ENCODE measurements at regions not wholly inside any gene's neighbourhood (a gene's known extent, or its start where the extent isn't known, plus 50 kb on each side); places are given as distances from the start of the nearest gene placed in this dataset.

DNA sequence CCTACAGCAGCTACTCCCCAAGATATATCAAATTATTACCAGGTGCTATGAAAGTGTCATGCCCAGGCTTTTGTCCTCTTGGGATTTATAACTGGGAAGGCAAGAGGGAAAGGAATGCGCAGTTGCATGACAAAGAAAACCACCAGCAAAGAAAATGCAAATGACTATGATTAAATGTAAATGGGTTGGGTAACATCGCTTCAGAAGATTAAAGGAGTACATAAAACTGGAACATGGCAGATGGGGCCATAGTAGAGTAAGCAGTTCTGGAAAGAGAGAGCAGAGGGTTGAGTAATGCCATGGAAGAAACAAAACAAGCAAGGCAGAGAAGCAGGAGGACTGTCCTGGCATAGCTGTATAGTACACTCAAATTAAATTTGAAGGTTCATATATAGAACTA is 493.1 kb downstream of the NOVA1 start:
- CTCF ChIA-PET: no interaction called here
- H3K27ac ChIP-seq (ENCODE audit: low read depth, low read length): no peak overlapping the region
- H3K4me3 ChIP-seq (replicated peaks in 1 of 2; ENCODE audit: low read depth in 1 of 2, low read length in 2 of 2): no peak overlapping the region
- no peaks in the 10 kb centered on the region for H4K20me1 ChIP-seq (ENCODE audit: insufficient read depth)
- ATAC-seq (no peak), DNase-seq (ENCODE audit: low read depth, low spot score) (no peak)
- no peaks in the 10 kb centered on the region for H3K79me2 ChIP-seq (ENCODE audit: insufficient read depth, low read length)
- POLR2A ChIA-PET: no interaction called here
- peaks cover 19 to 36% of the 10 kb centered on the region in 2 experiments; a peak in 2 of 4 replicates for H3K9me3 ChIP-seq (ENCODE audit: control insufficient read depth in 1 of 2, insufficient read depth in 1 of 2, low read depth in 1 of 2, low read length in 2 of 2)
- H3K9me2 ChIP-seq (ENCODE audit: insufficient read depth): no peaks in the 10 kb centered on the region
- no peak overlapping the region for H2AFZ ChIP-seq (ENCODE audit: low read depth, low read length, poor library complexity, severe bottlenecking)
- RAD21 ChIA-PET (ENCODE audit: low non-redundant PET in 1 of 2, low total read pairs in 2 of 2, uncharacterized antibody in 2 of 2, unreplicated experiment in 2 of 2): no interaction called here
- BruUV-seq (replicated peaks): no TSS peak
- no peaks in the 10 kb centered on the region for H3K4me1 ChIP-seq (ENCODE audit: control insufficient read depth in 1 of 2, insufficient read depth in 2 of 2, low read length in 2 of 2)
- intact Hi-C loops (cut with micrococcal nuclease): no loop called here
- no peak overlapping the region for H3K9ac ChIP-seq (ENCODE audit: low read length)
- no peaks in the 10 kb centered on the region for H3K27me3 ChIP-seq (ENCODE audit: insufficient read depth, low read length)
- H3K36me3 ChIP-seq (ENCODE audit: control insufficient read depth in 1 of 2, insufficient read depth in 2 of 2, low read length in 2 of 2): no peaks in the 10 kb centered on the region; a peak in 1 of 4 replicates
- no peak overlapping the region for H3K4me2 ChIP-seq (ENCODE audit: low read length)
- TF ChIP-seq CTCF (IDR thresholded peaks at IDR 0.05 in 2 of 3, conservative IDR thresholded peaks at IDR 0.05 in 1 of 3; ENCODE audit: borderline replicate concordance in 1 of 3, insufficient read depth in 1 of 3, low read depth in 2 of 3, low read length in 2 of 3): no peak
- no peak for TF ChIP-seq TCF7L2 (IDR thresholded peaks at IDR 0.05; ENCODE audit: borderline replicate concordance, extremely low read depth, insufficient read depth, insufficient read length)
- TF ChIP-seq RAD21 (IDR thresholded peaks at IDR 0.05; ENCODE audit: low read depth): no peak
- TF ChIP-seq SIN3A (IDR thresholded peaks at IDR 0.05; ENCODE audit: low read depth): no peak
- TF ChIP-seq SP1 (IDR thresholded peaks at IDR 0.05; ENCODE audit: low read depth): no peak
- TF ChIP-seq EZH2 (IDR thresholded peaks at IDR 0.05): no peak
- TF ChIP-seq, protein P1, sequence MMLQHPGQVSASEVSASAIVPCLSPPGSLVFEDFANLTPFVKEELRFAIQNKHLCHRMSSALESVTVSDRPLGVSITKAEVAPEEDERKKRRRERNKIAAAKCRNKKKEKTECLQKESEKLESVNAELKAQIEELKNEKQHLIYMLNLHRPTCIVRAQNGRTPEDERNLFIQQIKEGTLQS (IDR thresholded peaks at IDR 0.05): no peak
- no peak for TF ChIP-seq ZFX (IDR thresholded peaks at IDR 0.05)

GRCh38 chr14:26097852-26098251 is 500.0 kb downstream of the NOVA1 start:
- intact Hi-C loops (cut with micrococcal nuclease): no loop called here
- no peaks in the 10 kb centered on the region for H3K4me1 ChIP-seq (ENCODE audit: control insufficient read depth in 1 of 2, insufficient read depth in 2 of 2, low read length in 2 of 2)
- ATAC-seq (no peak), DNase-seq (ENCODE audit: low read depth, low spot score) (no peak)
- no peak overlapping the region for H2AFZ ChIP-seq (ENCODE audit: low read depth, low read length, poor library complexity, severe bottlenecking)
- CTCF ChIA-PET: no interaction called here
- no peaks in the 10 kb centered on the region for H4K20me1 ChIP-seq (ENCODE audit: insufficient read depth)
- POLR2A ChIA-PET: no interaction called here
- RAD21 ChIA-PET (ENCODE audit: low non-redundant PET in 1 of 2, low total read pairs in 2 of 2, uncharacterized antibody in 2 of 2, unreplicated experiment in 2 of 2): no interaction called here
- H3K9me2 ChIP-seq (ENCODE audit: insufficient read depth): no peaks in the 10 kb centered on the region
- no peaks in the 10 kb centered on the region for H3K27me3 ChIP-seq (ENCODE audit: insufficient read depth, low read length)
- TF ChIP-seq CTCF (IDR thresholded peaks at IDR 0.05 in 2 of 3, conservative IDR thresholded peaks at IDR 0.05 in 1 of 3; ENCODE audit: borderline replicate concordance in 1 of 3, insufficient read depth in 1 of 3, low read depth in 2 of 3, low read length in 2 of 3) (no peak), POLR2AphosphoS5 (IDR thresholded peaks at IDR 0.05; ENCODE audit: low read depth, low read length) (no peak), SRF (IDR thresholded peaks at IDR 0.05; ENCODE audit: low read depth) (no peak), FOSL1 (IDR thresholded peaks at IDR 0.05; ENCODE audit: low read depth) (no peak), EGR1 (IDR thresholded peaks at IDR 0.05; ENCODE audit: low read depth) (no peak), ZFX (IDR thresholded peaks at IDR 0.05) (no peak)
- no TSS peak for BruUV-seq (replicated peaks)
- no peak overlapping the region for H3K4me3 ChIP-seq (replicated peaks in 1 of 2; ENCODE audit: low read depth in 1 of 2, low read length in 2 of 2)
- no peak overlapping the region for H3K4me2 ChIP-seq (ENCODE audit: low read length)
- peaks cover 16 to 46% of the 10 kb centered on the region in 2 experiments; a peak in 2 of 4 replicates for H3K9me3 ChIP-seq (ENCODE audit: control insufficient read depth in 1 of 2, insufficient read depth in 1 of 2, low read depth in 1 of 2, low read length in 2 of 2)
- H3K9ac ChIP-seq (ENCODE audit: low read length): no peak overlapping the region
- H3K36me3 ChIP-seq (ENCODE audit: control insufficient read depth in 1 of 2, insufficient read depth in 2 of 2, low read length in 2 of 2): no peaks in the 10 kb centered on the region; a peak in 1 of 4 replicates
- no peak overlapping the region for H3K27ac ChIP-seq (ENCODE audit: low read depth, low read length)
- H3K79me2 ChIP-seq (ENCODE audit: insufficient read depth, low read length): no peaks in the 10 kb centered on the region

Measured in HCT116 (cell line).